CD4-positive, alpha-beta memory T cell (primary cell): ENCODE measurements at regions not wholly inside any gene's neighbourhood (a gene's known extent, or its start where the extent isn't known, plus 50 kb on each side); places are given as distances from the start of the nearest gene placed in this dataset.
"Not testable (repeated sequence)": the region's sequence is repeated elsewhere in the genome, so short reads cannot be mapped to it uniquely, and the experiment has no call there.

Source experiments
- CTCF ChIA-PET: fragments of 350-600 bp; sonication (Branson Sonifier 250); formaldehyde crosslinking; loops from one replicate; lab custom pipeline; 2021; ENCODE audit warnings: inconsistent platforms; ENCODE audit not compliant: partially characterized antibody; lab: Charles Lee
- POLR2A ChIA-PET: fragments of 350-600 bp; sonication (Branson Sonifier 250); formaldehyde crosslinking; loops from one replicate; lab custom pipeline; 2021; ENCODE audit not compliant: partially characterized antibody; lab: Charles Lee
- DNase-seq, 5 donors: peaks; one replicate each; pipeline versions ENCODE4 v3.0.0 to v3.0.0-alpha.2; 2020 to 2022; ENCODE audit warnings: mixed read lengths in 1 of 5
- H3K27ac ChIP-seq: one replicate; pipeline ENCODE4 v1.7.0; 2013; ENCODE audit warnings: low read depth, low read length
- H3K27me3 ChIP-seq: 2 replicates; pipeline ENCODE4 v1.7.0; 2013; ENCODE audit warnings: mild to moderate bottlenecking, low read length, moderate library complexity; ENCODE audit not compliant: insufficient read depth
- H3K36me3 ChIP-seq: 2 replicates; pipeline ENCODE4 v1.7.0; 2013; ENCODE audit warnings: mild to moderate bottlenecking, low read length, moderate library complexity; ENCODE audit not compliant: insufficient read depth
- H3K4me1 ChIP-seq: 2 replicates; pipeline ENCODE4 v1.7.0; 2013; ENCODE audit warnings: mild to moderate bottlenecking, low read length, moderate library complexity; ENCODE audit not compliant: insufficient read depth
- H3K4me3 ChIP-seq, 2 donors: one replicate each; pipeline ENCODE4 v1.7.0; 2013; ENCODE audit warnings: low read length in 2 of 2, mild to moderate bottlenecking in 1 of 2
- H3K9me3 ChIP-seq, 2 donors: one replicate each; pipeline ENCODE4 v1.7.0; 2013; ENCODE audit warnings: low read length in 2 of 2, control low read depth in 1 of 2; ENCODE audit not compliant: control insufficient read depth in 1 of 2
- H3K27ac Mint-ChIP-seq, 7 donors: one replicate each; pipeline ENCODE4 v1.8.0; 2020 to 2021; ENCODE audit warnings: mixed read lengths in 7 of 7, mild to moderate bottlenecking in 6 of 7, inconsistent platforms in 3 of 7, moderate library complexity in 3 of 7
- H3K27me3 Mint-ChIP-seq, 2 donors: one replicate each; pipeline ENCODE4 v1.8.0; 2020 to 2021; ENCODE audit warnings: mixed read lengths in 2 of 2
- H3K36me3 Mint-ChIP-seq, 2 donors: one replicate each; pipeline ENCODE4 v1.8.0; 2020 to 2021; ENCODE audit warnings: mixed read lengths in 2 of 2, inconsistent platforms in 1 of 2, mild to moderate bottlenecking in 1 of 2
- H3K4me1 Mint-ChIP-seq, 4 donors: one replicate each; pipeline ENCODE4 v1.8.0; 2020 to 2021; ENCODE audit warnings: mixed read lengths in 4 of 4, mild to moderate bottlenecking in 1 of 4
- H3K4me3 Mint-ChIP-seq, 8 donors: one replicate each; pipeline ENCODE4 v1.8.0; 2020 to 2021; ENCODE audit warnings: mixed read lengths in 8 of 8, mild to moderate bottlenecking in 7 of 8, moderate library complexity in 6 of 8, inconsistent platforms in 3 of 8
- H3K9me3 Mint-ChIP-seq, 8 donors: one replicate each; pipeline ENCODE4 v1.8.0; 2020 to 2021; ENCODE audit warnings: mixed read lengths in 8 of 8, mild to moderate bottlenecking in 5 of 8, inconsistent platforms in 3 of 8, moderate library complexity in 1 of 8
- intact Hi-C: fragments of 100-400 bp; cut with micrococcal nuclease; formaldehyde crosslinking; loops from one replicate; pipeline ENCODE4 v1.15.1; 2023

DNA sequence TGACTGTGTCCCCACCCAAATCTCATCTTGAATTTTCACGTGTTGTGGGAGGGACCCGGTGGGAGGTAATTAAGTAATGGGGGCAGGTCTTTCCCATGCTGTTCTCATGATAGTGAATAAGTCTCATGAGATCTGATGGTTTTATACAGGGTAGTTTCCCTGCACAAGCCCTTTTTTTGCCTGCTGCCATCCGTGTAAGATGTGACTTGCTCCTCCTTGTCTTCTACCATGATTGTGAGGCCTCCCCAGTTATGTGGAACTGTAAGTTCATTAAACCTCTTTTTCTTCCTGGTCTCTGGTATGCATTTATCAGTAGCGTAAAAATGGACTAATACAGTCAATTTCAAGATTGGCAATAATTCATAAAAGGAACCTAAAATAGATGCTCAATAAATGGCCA lies 261.0 kb downstream of the ETV1 start:
- peaks cover 0 to 10% (median 3%) of the 10 kb centered on the region in 8 donors for H3K9me3 Mint-ChIP-seq
- POLR2A ChIA-PET, H3K27ac Mint-ChIP-seq, H3K9me3 ChIP-seq, H3K4me1 ChIP-seq, H3K4me3 ChIP-seq, DNase-seq, H3K36me3 ChIP-seq, H3K27me3 ChIP-seq, H3K36me3 Mint-ChIP-seq, H3K27ac ChIP-seq, intact Hi-C loops, H3K4me3 Mint-ChIP-seq, H3K27me3 Mint-ChIP-seq, H3K4me1 Mint-ChIP-seq: not testable (repeated sequence)
- CTCF ChIA-PET, result interaction anchor here (1.2 kb wide), 1 partner anchor 14 kb away, joined by 3 read pairs; no protein-coding TSS in a partner anchor

GRCh38 chr7:13731643-13732042 lies 257.8 kb downstream of the ETV1 start:
- Mint-ChIP-seq H3K27me3 (no peaks in the 10 kb centered on the region), H3K27ac (no peak overlapping the region), H3K4me3 (no peak overlapping the region), H3K9me3 (peaks cover 0 to 10% (median 3%) of the 10 kb centered on the region in 8 donors), H3K36me3 (peaks cover 0 to 4% of the 10 kb centered on the region in 2 donors), H3K4me1 (no peaks in the 10 kb centered on the region)
- H3K36me3 ChIP-seq, result no peaks in the 10 kb centered on the region
- ChIA-PET CTCF (no interaction called here), POLR2A (no interaction called here)
- no peak overlapping the region for H3K27ac ChIP-seq
- no peaks in the 10 kb centered on the region for H3K27me3 ChIP-seq
- intact Hi-C loops, result no loop called here
- H3K9me3 ChIP-seq, result no peaks in the 10 kb centered on the region
- no peak for DNase-seq
- no peaks in the 10 kb centered on the region for H3K4me1 ChIP-seq
- H3K4me3 ChIP-seq, result no peak overlapping the region

DNA sequence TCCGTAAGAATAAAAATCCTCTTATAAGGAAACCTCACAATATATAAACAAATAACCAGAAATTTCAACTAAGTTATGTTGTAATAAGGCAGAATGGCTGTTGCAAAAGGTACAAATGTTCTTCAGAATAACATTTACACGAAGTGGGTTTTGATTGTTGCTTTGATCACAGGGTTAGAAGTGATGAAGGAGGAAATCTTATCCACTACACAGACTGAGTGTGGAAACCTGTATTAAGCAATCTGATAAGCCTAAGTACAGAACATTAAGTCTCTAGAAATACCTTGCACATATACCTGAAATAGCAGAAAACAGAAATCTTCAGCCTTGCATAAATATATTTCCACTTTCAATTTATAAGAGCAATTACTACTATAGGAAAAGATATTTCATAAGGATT lies 251.9 kb downstream of the ETV1 start:
- CTCF ChIA-PET, result interaction anchor here (0.6 kb wide), 1 partner anchor 68 kb away, joined by 3 read pairs; no protein-coding TSS in a partner anchor
- Histone ChIP-seq H3K27me3 (no peaks in the 10 kb centered on the region), H3K36me3 (no peaks in the 10 kb centered on the region), H3K4me1 (no peaks in the 10 kb centered on the region), H3K27ac (no peak overlapping the region), H3K9me3 (no peaks in the 10 kb centered on the region), H3K4me3 (no peak overlapping the region)
- POLR2A ChIA-PET, result no interaction called here
- Mint-ChIP-seq H3K27ac (no peak overlapping the region), H3K9me3 (peaks cover 0 to under 1% (median 0%) of the 10 kb centered on the region in 8 donors), H3K36me3 (no peaks in the 10 kb centered on the region), H3K4me1 (no peaks in the 10 kb centered on the region), H3K4me3 (no peak overlapping the region), H3K27me3 (peaks cover 0 to 2% of the 10 kb centered on the region in 2 donors)
- intact Hi-C loops, result no loop called here
- DNase-seq, result no peak

- Histone ChIP-seq H3K27me3 (no peaks in the 10 kb centered on the region), H3K9me3 (no peaks in the 10 kb centered on the region), H3K27ac (no peak overlapping the region), H3K4me1 (no peaks in the 10 kb centered on the region), H3K4me3 (no peak overlapping the region), H3K36me3 (no peaks in the 10 kb centered on the region)
- DNase-seq, result no peak
- no peak overlapping the region for H3K4me3 Mint-ChIP-seq
- H3K36me3 Mint-ChIP-seq, result no peaks in the 10 kb centered on the region
- no peaks in the 10 kb centered on the region for H3K9me3 Mint-ChIP-seq
- ChIA-PET POLR2A (no interaction called here), CTCF (interaction anchor here (0.7 kb wide), 1 partner anchor 14 kb away, joined by 3 read pairs; no protein-coding TSS in a partner anchor)
- intact Hi-C loops, result no loop called here
- no peaks in the 10 kb centered on the region for H3K4me1 Mint-ChIP-seq
- H3K27ac Mint-ChIP-seq, result no peak overlapping the region
- H3K27me3 Mint-ChIP-seq, result peaks cover 0 to 4% of the 10 kb centered on the region in 2 donors
Observed at GRCh38 chr7:13742126-13742525, 247.3 kb downstream of the ETV1 start.

DNA sequence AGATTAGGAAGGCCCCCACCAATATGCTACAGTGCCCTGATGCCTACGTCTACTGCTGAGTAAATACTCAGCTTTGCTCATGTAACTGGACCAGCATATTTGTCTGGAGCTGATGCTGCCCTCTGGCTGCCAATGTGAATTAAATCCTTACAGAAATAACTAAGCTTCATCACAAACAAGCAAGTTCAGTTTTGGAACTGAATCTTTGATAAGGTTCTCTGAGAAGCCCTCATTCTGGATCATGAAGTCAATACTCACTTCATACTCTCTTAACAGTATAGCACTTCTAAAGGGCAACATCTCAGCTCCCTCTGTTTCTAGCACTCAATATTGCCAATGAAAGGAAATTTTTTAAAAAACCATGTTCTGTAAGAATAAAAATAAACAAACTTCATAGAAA lies 246.7 kb downstream of the ETV1 start:
- CTCF ChIA-PET, result interaction anchor here (0.7 to 1.1 kb wide), 3 partner anchors 14 to 31 kb away, joined by 3 read pairs; no protein-coding TSS in a partner anchor
- H3K9me3 ChIP-seq, result no peaks in the 10 kb centered on the region
- peak in 1 of 5 donors; percentile 5 for DNase-seq
- intact Hi-C loops, result no loop called here
- no peak overlapping the region for H3K27ac ChIP-seq
- H3K27ac Mint-ChIP-seq, result no peak overlapping the region
- no peaks in the 10 kb centered on the region for H3K9me3 Mint-ChIP-seq
- H3K36me3 ChIP-seq, result no peaks in the 10 kb centered on the region
- H3K27me3 ChIP-seq, result no peaks in the 10 kb centered on the region
- H3K27me3 Mint-ChIP-seq, result peaks cover 0 to 4% of the 10 kb centered on the region in 2 donors
- no peaks in the 10 kb centered on the region for H3K4me1 Mint-ChIP-seq
- H3K4me1 ChIP-seq, result no peaks in the 10 kb centered on the region
- no peak overlapping the region for H3K4me3 Mint-ChIP-seq
- POLR2A ChIA-PET, result no interaction called here
- H3K36me3 Mint-ChIP-seq, result no peaks in the 10 kb centered on the region
- no peak overlapping the region for H3K4me3 ChIP-seq

DNA sequence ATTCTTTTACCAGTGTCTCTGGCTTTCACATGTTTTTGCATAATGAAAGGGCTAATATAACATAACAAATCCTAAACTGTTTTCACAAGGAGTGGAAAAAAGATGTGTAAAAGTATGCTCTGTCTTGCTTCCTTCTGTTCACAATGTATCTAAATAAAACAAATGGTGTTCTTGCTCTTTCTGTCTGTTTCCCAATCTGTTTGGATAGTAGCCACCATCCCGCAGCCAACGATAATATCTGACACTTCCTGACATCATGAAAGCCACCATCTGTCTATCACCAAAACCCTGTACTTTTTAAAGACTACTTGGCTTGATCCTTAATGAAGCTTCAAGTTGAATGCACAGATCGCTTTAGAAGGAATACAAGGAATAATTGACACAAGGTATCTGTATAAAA lies 246.2 kb downstream of the ETV1 start:
- Mint-ChIP-seq H3K36me3 (no peaks in the 10 kb centered on the region), H3K4me3 (no peak overlapping the region), H3K4me1 (no peaks in the 10 kb centered on the region), H3K27me3 (peaks cover 0 to 4% of the 10 kb centered on the region in 2 donors), H3K27ac (no peak overlapping the region), H3K9me3 (no peaks in the 10 kb centered on the region)
- CTCF ChIA-PET, result interaction anchor here (0.7 to 1.1 kb wide), 2 partner anchors 13 to 31 kb away, joined by 3 read pairs; no protein-coding TSS in a partner anchor
- intact Hi-C loops, result no loop called here
- Histone ChIP-seq H3K4me1 (no peaks in the 10 kb centered on the region), H3K27ac (no peak overlapping the region), H3K27me3 (no peaks in the 10 kb centered on the region), H3K36me3 (no peaks in the 10 kb centered on the region), H3K4me3 (no peak overlapping the region), H3K9me3 (no peaks in the 10 kb centered on the region)
- DNase-seq, result no peak
- POLR2A ChIA-PET, result no interaction called here

- Histone ChIP-seq H3K27ac (no peak overlapping the region), H3K4me3 (no peak overlapping the region), H3K9me3 (no peaks in the 10 kb centered on the region), H3K36me3 (no peaks in the 10 kb centered on the region), H3K4me1 (no peaks in the 10 kb centered on the region), H3K27me3 (no peaks in the 10 kb centered on the region)
- no peak for DNase-seq
- POLR2A ChIA-PET, result no interaction called here
- H3K27me3 Mint-ChIP-seq, result peaks cover 0 to 1% of the 10 kb centered on the region in 2 donors
- H3K27ac Mint-ChIP-seq, result no peak overlapping the region
- no peaks in the 10 kb centered on the region for H3K9me3 Mint-ChIP-seq
- H3K4me3 Mint-ChIP-seq, result no peak overlapping the region
- no peaks in the 10 kb centered on the region for H3K36me3 Mint-ChIP-seq
- intact Hi-C loops, result no loop called here
- no peaks in the 10 kb centered on the region for H3K4me1 Mint-ChIP-seq
- CTCF ChIA-PET, result no interaction called here
Observed at GRCh38 chr7:13745530-13745929, 243.9 kb downstream of the ETV1 start.
